ENCODE measurements at regions not wholly inside any gene's neighbourhood (a gene's known extent, or its start where the extent isn't known, plus 50 kb on each side); places are given as distances from the start of the nearest gene placed in this dataset.

DNA sequence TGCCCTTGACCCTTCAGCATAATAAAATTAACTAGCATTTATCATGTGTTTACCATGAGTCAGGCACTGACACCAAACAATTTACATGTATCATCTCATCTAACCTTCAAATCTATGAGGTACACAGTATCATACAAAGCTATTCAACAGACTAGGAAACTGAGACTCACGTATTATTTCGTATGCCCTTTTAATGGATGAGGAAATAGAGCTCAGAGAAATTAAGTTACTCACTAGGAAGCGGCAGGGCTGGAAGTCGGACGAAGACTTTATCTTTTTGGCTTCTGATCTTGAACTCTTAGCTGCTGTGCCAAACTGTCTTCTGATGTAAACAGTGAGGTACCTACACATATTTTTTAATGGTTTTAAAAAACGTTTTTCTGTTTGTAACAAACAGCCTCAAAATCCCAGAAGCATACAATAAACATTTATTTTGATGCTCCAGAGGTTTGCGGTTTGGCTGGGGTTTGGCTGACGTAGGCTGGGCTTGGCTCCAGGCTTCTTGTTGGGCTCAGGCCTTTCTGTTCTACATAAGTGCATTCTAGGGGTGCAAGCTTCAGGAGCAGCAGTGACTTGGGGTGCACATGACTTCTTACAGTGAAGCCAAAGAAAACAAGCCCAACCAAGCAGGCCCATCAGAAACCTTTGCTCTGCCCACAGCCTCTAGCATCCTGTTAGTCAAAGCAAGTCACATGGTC, 184.7 kb downstream of the TBX5 start:
- TF ChIP-seq SRF (IDR thresholded peaks at IDR 0.05; ENCODE audit: low read depth) (no peak), POLR2A (IDR thresholded peaks at IDR 0.05; ENCODE audit: borderline replicate concordance, extremely low read depth, insufficient read depth, insufficient read length) (no peak), ZNF274 (IDR thresholded peaks at IDR 0.05; ENCODE audit: low read depth, low read length) (no peak)
